ENCODE measurements at regions not wholly inside any gene's neighbourhood (a gene's known extent, or its start where the extent isn't known, plus 50 kb on each side); places are given as distances from the start of the nearest gene placed in this dataset.

GRCh38 chr14:46036099-46036498 lies 615.5 kb downstream of the RPL10L start:
- dilution Hi-C loops (cut with HindIII; ENCODE audit: low sequenced_read_pairs, unreplicated experiment) (no loop called here), in situ Hi-C loops (cut with MboI; ENCODE audit: low sequenced_read_pairs) (no loop called here), intact Hi-C loops (cut with micrococcal nuclease) (no loop called here)

More at GRCh38 chr14:46036099-46036498, 615.5 kb downstream of the RPL10L start:
- Histone ChIP-seq H3K79me1 (ENCODE audit: low read depth in 1 of 2, low read length in 2 of 2) (no peaks in the 10 kb centered on the region), H3K4ac (ENCODE audit: low read depth, low read length) (no peak overlapping the region), H3K4me2 (ENCODE audit: low read depth, low read length) (no peak overlapping the region), H3K9ac (ENCODE audit: low read depth, low read length) (no peak overlapping the region), H3K18ac (ENCODE audit: low read depth, low read length) (no peak overlapping the region), H2BK120ac (ENCODE audit: low read depth, low read length) (no peak overlapping the region), H2AK5ac (ENCODE audit: low read depth, low read length) (no peak overlapping the region), H3K27ac (ENCODE audit: insufficient read depth, low read length) (no peak overlapping the region), H3K4me1 (ENCODE audit: control insufficient read depth, insufficient read depth, low read length) (no peaks in the 10 kb centered on the region), H3K9me1 (ENCODE audit: insufficient read depth, low read length) (no peaks in the 10 kb centered on the region), H4K20me1 (ENCODE audit: insufficient read depth, low read length) (no peaks in the 10 kb centered on the region), H2AFZ (replicated peaks; ENCODE audit: low read length, poor library complexity) (no peak overlapping the region), H4K5ac (ENCODE audit: low read depth, low read length) (no peak overlapping the region), H2BK15ac (ENCODE audit: low read depth, low read length) (no peak overlapping the region), H4K8ac (ENCODE audit: low read depth in 2 of 2, low read length in 2 of 2) (no peak overlapping the region), H3K36me3 (ENCODE audit: control insufficient read depth, insufficient read depth, low read length) (no peaks in the 10 kb centered on the region), H3K56ac (ENCODE audit: extremely low read depth, insufficient read depth, low read length) (no peak overlapping the region), H3K4me3 (ENCODE audit: insufficient read depth, low read depth, low read length) (no peak overlapping the region), H4K91ac (ENCODE audit: insufficient read depth, low read depth, low read length) (no peak overlapping the region), H3K27me3 (ENCODE audit: control insufficient read depth, insufficient read depth, low read length) (no peaks in the 10 kb centered on the region), H3K23ac (ENCODE audit: low read depth, low read length) (no peak overlapping the region), H3K9me3 (ENCODE audit: control insufficient read depth, insufficient read depth, low read length) (peaks cover under 1% of the 10 kb centered on the region; the same call in 1 of the 2 replicates), H3K14ac (replicated peaks; ENCODE audit: low read depth, low read length) (no peak overlapping the region), H2BK5ac (ENCODE audit: low read depth, low read length, poor library complexity, severe bottlenecking) (no peak overlapping the region), H2AK9ac (replicated peaks; ENCODE audit: low read depth, low read length, poor library complexity) (no peak overlapping the region), H2BK20ac (ENCODE audit: low read depth, low read length) (no peak overlapping the region)
- WGBS, 2 experiments (ENCODE audit: extremely low coverage in 2 of 2, insufficient read length in 1 of 2): no CpG with 5 or more reads among the region's 4 CpGs
- no peak for ATAC-seq (ENCODE audit: low read depth)
- POLR2A ChIA-PET (ENCODE audit: unreplicated experiment): no interaction called here
- CTCF ChIA-PET: no interaction called here
- BruUV-seq (replicated peaks): no TSS peak
- no peak for DNase-seq
- TF ChIP-seq SMC3 (IDR thresholded peaks at IDR 0.05; ENCODE audit: low read depth, low read length) (no peak), MAFK (IDR thresholded peaks at IDR 0.05; ENCODE audit: low read depth, low read length) (no peak), RCOR1 (IDR thresholded peaks at IDR 0.05; ENCODE audit: insufficient replicate concordance, low read length) (no peak), NFE2L2 (IDR thresholded peaks at IDR 0.05; ENCODE audit: low read depth, low read length) (no peak), POLR2A (IDR thresholded peaks at IDR 0.05; ENCODE audit: low read depth, low read length) (no peak), CHD1 (IDR thresholded peaks at IDR 0.05; ENCODE audit: low read depth, low read length) (no peak), FOS (IDR thresholded peaks at IDR 0.05; ENCODE audit: low read depth, low read length) (no peak), RFX5 (IDR thresholded peaks at IDR 0.05; ENCODE audit: low read depth, low read length) (no peak)
- TF ChIP-seq, protein P1, sequence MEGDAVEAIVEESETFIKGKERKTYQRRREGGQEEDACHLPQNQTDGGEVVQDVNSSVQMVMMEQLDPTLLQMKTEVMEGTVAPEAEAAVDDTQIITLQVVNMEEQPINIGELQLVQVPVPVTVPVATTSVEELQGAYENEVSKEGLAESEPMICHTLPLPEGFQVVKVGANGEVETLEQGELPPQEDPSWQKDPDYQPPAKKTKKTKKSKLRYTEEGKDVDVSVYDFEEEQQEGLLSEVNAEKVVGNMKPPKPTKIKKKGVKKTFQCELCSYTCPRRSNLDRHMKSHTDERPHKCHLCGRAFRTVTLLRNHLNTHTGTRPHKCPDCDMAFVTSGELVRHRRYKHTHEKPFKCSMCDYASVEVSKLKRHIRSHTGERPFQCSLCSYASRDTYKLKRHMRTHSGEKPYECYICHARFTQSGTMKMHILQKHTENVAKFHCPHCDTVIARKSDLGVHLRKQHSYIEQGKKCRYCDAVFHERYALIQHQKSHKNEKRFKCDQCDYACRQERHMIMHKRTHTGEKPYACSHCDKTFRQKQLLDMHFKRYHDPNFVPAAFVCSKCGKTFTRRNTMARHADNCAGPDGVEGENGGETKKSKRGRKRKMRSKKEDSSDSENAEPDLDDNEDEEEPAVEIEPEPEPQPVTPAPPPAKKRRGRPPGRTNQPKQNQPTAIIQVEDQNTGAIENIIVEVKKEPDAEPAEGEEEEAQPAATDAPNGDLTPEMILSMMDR (conservative IDR thresholded peaks at IDR 0.05; ENCODE audit: low read depth, low read length): no peak
